Uterus (tissue), 2 donors: ENCODE measurements at regions not wholly inside any gene's neighbourhood (a gene's known extent, or its start where the extent isn't known, plus 50 kb on each side); places are given as distances from the start of the nearest gene placed in this dataset.

ENCODE experiments used
- POLR2A ChIP-seq, 2 donors: fragments of 450-650 bp; IDR thresholded peaks; one replicate each; pipeline ENCODE4 v1.6.1; 2016; ENCODE audit warnings: antibody characterized with exemption in 2 of 2, mild to moderate bottlenecking in 1 of 2, moderate library complexity in 1 of 2
- TF ChIP-seq, protein P1 (sequence below), 4 experiments: fragments of 200-600 bp in 2 of 4; fragments of 450-650 bp in 2 of 4; sonication (generic) in 2 of 4; IDR thresholded peaks; one replicate each; pipeline ENCODE4 v1.5.1; 2016 to 2019; ENCODE audit warnings: antibody characterized with exemption in 4 of 4, mild to moderate bottlenecking in 2 of 4, moderate library complexity in 1 of 4

DNA sequence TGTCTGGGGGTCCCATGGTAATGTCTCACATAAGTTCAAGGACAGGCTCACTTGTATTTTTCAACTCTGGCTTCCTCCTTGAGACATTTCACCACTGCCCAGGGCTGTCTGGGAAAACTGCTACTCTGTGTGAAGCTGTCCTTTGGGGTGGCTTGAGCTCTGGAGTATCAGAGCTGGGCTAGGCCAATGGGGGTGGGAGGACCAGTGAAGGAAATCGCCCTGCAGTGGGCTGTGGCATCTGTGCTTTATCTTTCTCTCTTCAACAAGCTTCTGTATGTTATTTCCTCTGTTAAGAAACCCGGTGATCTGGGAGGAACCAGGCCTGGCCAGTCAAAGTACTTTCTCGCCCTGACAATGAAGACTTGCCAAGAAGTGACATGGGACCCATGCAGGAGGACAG is 87.4 kb downstream of the SMIM20 start:
- TF ChIP-seq, protein P1, sequence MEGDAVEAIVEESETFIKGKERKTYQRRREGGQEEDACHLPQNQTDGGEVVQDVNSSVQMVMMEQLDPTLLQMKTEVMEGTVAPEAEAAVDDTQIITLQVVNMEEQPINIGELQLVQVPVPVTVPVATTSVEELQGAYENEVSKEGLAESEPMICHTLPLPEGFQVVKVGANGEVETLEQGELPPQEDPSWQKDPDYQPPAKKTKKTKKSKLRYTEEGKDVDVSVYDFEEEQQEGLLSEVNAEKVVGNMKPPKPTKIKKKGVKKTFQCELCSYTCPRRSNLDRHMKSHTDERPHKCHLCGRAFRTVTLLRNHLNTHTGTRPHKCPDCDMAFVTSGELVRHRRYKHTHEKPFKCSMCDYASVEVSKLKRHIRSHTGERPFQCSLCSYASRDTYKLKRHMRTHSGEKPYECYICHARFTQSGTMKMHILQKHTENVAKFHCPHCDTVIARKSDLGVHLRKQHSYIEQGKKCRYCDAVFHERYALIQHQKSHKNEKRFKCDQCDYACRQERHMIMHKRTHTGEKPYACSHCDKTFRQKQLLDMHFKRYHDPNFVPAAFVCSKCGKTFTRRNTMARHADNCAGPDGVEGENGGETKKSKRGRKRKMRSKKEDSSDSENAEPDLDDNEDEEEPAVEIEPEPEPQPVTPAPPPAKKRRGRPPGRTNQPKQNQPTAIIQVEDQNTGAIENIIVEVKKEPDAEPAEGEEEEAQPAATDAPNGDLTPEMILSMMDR (IDR thresholded peaks at IDR 0.05), result no peak
- TF ChIP-seq POLR2A (IDR thresholded peaks at IDR 0.05), result no peak
